Ammon's horn (tissue), 1 donor: ENCODE measurements at regions not wholly inside any gene's neighbourhood (a gene's known extent, or its start where the extent isn't known, plus 50 kb on each side); places are given as distances from the start of the nearest gene placed in this dataset.
"Not testable (repeated sequence)": the region's sequence is repeated elsewhere in the genome, so short reads cannot be mapped to it uniquely, and the experiment has no call there.

Experiments
- DNase-seq: peaks from one replicate; pipeline ENCODE4 v3.0.0-alpha.2; 2016; ENCODE audit warnings: low spot score

GRCh38 chr13:83121896-83122295, 760.4 kb downstream of the SLITRK1 start:
- DNase-seq = no peak

GRCh38 chr13:83117046-83117445, 765.2 kb downstream of the SLITRK1 start:
- no peak for DNase-seq

- DNase-seq = not testable (repeated sequence)
Observed at GRCh38 chr13:83101574-83102247, 780.6 kb downstream of the SLITRK1 start.

GRCh38 chr13:83100237-83100636, 782.0 kb downstream of the SLITRK1 start:
- no peak for DNase-seq

GRCh38 chr13:83088858-83089257, 793.4 kb downstream of the SLITRK1 start:
- DNase-seq = no peak

GRCh38 chr13:83086948-83087347, 795.3 kb downstream of the SLITRK1 start:
- no peak for DNase-seq

- DNase-seq = no peak
Observed at GRCh38 chr13:83086088-83086487, 796.2 kb downstream of the SLITRK1 start.

GRCh38 chr13:83085186-83085900, 796.9 kb downstream of the SLITRK1 start:
- DNase-seq = no peak

GRCh38 chr13:83077499-83077898, 804.8 kb downstream of the SLITRK1 start:
- no peak for DNase-seq

- DNase-seq = not testable (repeated sequence)
Observed at GRCh38 chr13:83073930-83074329, 808.3 kb downstream of the SLITRK1 start.

- DNase-seq = peak; percentile 23
Observed at GRCh38 chr13:83065108-83065507, 817.2 kb downstream of the SLITRK1 start.

GRCh38 chr13:83057119-83057518, 825.2 kb downstream of the SLITRK1 start:
- DNase-seq = peak; percentile 32

- DNase-seq = no peak
Observed at GRCh38 chr13:83056269-83056668, 826.0 kb downstream of the SLITRK1 start.

- DNase-seq = no peak
Observed at GRCh38 chr13:83048419-83048818, 833.9 kb downstream of the SLITRK1 start.

GRCh38 chr13:83024955-83025594, 857.2 kb downstream of the SLITRK1 start:
- no peak for DNase-seq

- DNase-seq = no peak
Observed at GRCh38 chr13:83024232-83024631, 858.0 kb downstream of the SLITRK1 start.

- DNase-seq = no peak
Observed at GRCh38 chr13:83019986-83020385, 862.3 kb downstream of the SLITRK1 start.

GRCh38 chr13:83009987-83010386, 872.3 kb downstream of the SLITRK1 start:
- DNase-seq = no peak

GRCh38 chr13:83008212-83008929, 873.9 kb downstream of the SLITRK1 start:
- no peak for DNase-seq

- no peak for DNase-seq
Observed at GRCh38 chr13:83007226-83007625, 875.0 kb downstream of the SLITRK1 start.

GRCh38 chr13:83003185-83003584, 879.1 kb downstream of the SLITRK1 start:
- DNase-seq = no peak

GRCh38 chr13:82993417-82993816, 888.9 kb downstream of the SLITRK1 start:
- no peak for DNase-seq
